ENCODE measurements at regions not wholly inside any gene's neighbourhood (a gene's known extent, or its start where the extent isn't known, plus 50 kb on each side); places are given as distances from the start of the nearest gene placed in this dataset.
"Not testable (repeated sequence)": the region's sequence is repeated elsewhere in the genome, so short reads cannot be mapped to it uniquely, and the experiment has no call there.

DNA sequence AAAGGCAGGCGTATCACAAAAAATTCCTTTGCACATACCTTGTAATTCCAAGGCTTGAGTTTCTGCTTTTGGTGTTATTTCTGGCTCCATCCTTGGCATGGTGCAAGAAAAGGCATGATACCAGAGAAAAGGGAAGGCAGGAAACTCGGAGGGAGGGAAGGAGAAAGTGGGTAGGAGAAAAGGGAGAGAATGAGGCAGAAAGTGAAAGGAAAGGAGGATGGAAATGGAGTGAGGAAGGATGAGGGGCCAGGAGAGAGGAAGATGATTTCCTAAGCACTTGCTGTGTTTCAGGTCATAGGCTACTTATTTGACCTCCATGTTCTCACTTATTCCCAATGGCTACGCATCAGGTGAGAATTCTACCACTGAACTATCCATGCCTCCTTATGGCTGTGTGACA lies 110.8 kb upstream of the JCAD start:
- ChIA-PET CTCF (interaction anchor here (0.6 kb wide), 1 partner anchor 26 kb away, joined by 3 read pairs; no protein-coding TSS in a partner anchor), POLR2A (ENCODE audit: low non-redundant PET) (no interaction called here)

DNA sequence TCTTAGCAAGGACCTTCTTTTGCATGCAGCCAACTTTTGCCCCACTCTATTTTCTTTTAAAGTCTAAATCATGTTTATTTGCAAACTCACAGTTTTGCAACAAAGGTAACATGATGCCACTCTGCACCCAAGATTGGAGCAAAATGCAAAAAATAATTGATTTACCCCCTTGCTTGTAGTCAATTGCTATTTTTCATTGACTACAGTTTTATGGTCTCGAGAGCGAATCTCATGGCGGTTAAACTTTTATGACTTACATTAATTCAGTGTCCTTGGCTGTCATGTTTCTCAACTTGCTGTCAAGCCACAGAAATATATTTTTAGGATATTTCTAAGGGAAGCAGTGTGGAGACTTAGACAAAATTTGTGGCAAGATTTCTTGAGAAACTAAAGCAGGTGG lies 110.0 kb upstream of the JCAD start:
- TF ChIP-seq, protein P1, sequence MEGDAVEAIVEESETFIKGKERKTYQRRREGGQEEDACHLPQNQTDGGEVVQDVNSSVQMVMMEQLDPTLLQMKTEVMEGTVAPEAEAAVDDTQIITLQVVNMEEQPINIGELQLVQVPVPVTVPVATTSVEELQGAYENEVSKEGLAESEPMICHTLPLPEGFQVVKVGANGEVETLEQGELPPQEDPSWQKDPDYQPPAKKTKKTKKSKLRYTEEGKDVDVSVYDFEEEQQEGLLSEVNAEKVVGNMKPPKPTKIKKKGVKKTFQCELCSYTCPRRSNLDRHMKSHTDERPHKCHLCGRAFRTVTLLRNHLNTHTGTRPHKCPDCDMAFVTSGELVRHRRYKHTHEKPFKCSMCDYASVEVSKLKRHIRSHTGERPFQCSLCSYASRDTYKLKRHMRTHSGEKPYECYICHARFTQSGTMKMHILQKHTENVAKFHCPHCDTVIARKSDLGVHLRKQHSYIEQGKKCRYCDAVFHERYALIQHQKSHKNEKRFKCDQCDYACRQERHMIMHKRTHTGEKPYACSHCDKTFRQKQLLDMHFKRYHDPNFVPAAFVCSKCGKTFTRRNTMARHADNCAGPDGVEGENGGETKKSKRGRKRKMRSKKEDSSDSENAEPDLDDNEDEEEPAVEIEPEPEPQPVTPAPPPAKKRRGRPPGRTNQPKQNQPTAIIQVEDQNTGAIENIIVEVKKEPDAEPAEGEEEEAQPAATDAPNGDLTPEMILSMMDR (conservative IDR thresholded peaks at IDR 0.05; ENCODE audit: low read depth): no peak
- POLR2A ChIA-PET (ENCODE audit: low non-redundant PET): no interaction called here
- no peak for DNase-seq (ENCODE audit: low spot score)
- CTCF ChIA-PET: no interaction called here
- H3K27ac ChIP-seq: no peak overlapping the region

More for the DNA sequence above, 110.8 kb upstream of the JCAD start:
- H3K27ac ChIP-seq: no peak overlapping the region
- TF ChIP-seq, protein P1 (conservative IDR thresholded peaks at IDR 0.05; ENCODE audit: low read depth): no peak
- no peak for DNase-seq (ENCODE audit: low spot score)

DNA sequence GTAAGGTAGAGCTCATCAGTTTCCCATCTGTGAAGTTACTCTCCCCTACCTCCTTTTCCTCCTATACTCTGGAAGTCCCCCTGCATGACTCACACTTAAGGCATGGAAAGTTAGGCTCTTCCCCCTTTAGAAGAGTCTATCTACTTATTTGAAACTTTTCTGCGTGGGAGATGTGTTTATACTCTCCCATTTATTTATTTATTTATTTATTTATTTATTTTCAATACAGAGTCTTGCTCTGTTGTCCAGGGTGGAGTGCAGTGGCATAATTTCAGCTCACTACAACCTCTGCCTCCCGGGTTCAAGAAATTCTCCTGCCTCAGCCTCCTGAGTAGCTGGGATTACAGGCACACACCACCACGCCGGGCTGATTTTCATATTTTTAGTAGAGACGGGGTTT lies 107.5 kb upstream of the JCAD start:
- DNase-seq (ENCODE audit: low spot score): no peak
- ChIA-PET POLR2A (ENCODE audit: low non-redundant PET) (no interaction called here), CTCF (no interaction called here)

DNA sequence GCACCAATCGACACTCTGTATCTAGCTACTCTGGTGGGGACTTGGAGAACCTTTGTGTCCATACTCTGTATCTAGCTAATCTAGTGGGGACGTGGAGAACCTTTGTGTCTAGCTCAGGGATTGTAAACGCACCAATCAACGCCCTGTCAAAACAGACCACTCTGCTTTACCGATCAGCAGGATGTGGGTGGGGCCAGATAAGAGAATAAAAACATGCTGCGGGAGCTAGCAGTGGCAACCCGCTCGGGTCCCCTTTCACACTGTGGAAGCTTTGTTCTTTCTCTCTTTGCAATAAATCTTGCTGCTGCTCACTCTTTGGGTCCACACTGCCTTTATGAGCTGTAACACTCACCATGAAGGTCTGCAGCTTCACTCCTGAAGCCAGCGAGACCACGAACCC lies 104.0 kb upstream of the JCAD start:
- POLR2A ChIA-PET (ENCODE audit: low non-redundant PET); CTCF ChIA-PET; DNase-seq (ENCODE audit: low spot score); H3K27ac ChIP-seq: not testable (repeated sequence)

More for the DNA sequence above, 107.5 kb upstream of the JCAD start:
- TF ChIP-seq, protein P1 (conservative IDR thresholded peaks at IDR 0.05; ENCODE audit: low read depth): no peak
- no peak overlapping the region for H3K27ac ChIP-seq

DNA sequence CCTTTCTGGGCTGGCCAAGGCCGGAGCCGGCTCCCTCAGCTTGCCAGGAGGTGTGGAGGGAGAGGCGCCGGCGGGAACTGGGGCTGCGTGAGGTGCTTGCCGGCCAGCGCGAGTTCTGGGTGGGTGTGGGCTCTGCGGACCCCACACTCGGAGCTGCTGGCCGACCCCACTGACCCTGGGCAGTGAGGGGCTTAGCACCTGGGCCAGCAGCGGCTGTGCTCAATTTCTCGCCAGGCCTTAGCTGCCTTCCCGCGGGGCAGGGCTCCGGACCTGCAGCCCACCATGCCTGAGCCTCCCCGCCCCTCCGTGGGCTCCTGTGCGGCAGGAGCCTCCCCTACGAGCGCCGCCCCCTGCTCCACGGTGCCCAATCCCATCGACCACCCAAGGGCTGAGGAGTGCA lies 103.4 kb upstream of the JCAD start:
- CTCF ChIA-PET; POLR2A ChIA-PET (ENCODE audit: low non-redundant PET): not testable (repeated sequence)

DNA sequence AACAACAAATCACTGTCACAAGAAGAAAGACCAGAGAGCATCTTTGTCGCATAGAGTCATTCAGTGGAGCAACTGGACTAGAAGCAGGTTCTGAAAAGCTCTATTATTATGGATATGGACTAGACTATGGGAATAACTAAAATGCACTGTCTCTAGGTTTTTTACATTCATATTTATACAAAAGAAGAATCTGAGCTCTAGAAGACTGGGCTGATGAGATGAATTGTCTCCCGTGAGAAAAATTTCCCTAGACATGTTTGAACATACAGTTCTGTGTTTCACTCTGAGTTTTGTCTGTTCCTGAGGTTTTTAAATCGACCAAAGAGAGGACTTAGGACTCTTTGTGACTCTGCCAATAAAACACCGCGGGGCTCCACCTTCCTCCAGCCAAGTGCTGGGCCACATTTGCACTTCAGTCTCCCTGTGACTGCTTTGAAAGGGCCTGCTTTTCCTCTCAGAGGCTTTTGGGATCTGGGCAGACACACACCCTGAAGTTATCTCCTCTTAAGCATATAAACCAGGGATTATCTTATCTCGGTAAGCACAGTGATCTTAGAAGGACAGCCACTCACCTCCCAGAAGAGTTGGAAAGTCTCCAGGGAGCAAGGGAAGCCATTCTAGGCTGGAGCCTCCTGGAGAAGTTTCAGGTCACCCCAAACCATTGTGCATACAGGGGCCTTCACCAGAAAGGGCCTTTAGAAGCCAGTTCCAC lies 101.0 kb upstream of the JCAD start:
- ChIA-PET CTCF (interaction anchor here (0.7 kb wide), 1 partner anchor 24 kb away, joined by 3 read pairs; no protein-coding TSS in a partner anchor), POLR2A (ENCODE audit: low non-redundant PET) (no interaction called here)
- TF ChIP-seq, protein P1 (conservative IDR thresholded peaks at IDR 0.05; ENCODE audit: low read depth): no peak
- H3K27ac ChIP-seq: no peak overlapping the region
- DNase-seq (ENCODE audit: low spot score): no peak

More for the DNA sequence above, 103.4 kb upstream of the JCAD start:
- DNase-seq (ENCODE audit: low spot score); H3K27ac ChIP-seq: not testable (repeated sequence)

DNA sequence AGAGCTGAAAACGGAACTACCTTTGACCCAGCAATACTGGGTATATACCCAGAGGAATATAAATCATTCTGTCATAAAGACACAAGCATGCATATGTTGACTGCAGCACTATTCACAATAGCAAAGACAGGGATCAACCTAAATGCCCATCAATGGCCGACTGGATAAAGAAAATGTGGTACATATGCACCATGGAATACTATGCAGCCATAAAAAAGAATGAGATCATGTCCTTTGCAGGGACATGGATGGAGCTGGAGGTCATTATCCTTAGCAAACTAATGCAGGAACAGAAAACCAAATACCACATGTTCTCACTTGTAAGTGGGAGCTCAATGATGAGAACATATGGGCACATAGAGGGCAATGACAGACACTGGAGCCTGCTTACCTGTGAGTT lies 100.2 kb upstream of the JCAD start:
- CTCF ChIA-PET: interaction anchor here (0.7 kb wide), 1 partner anchor 23 kb away, joined by 3 read pairs; no protein-coding TSS in a partner anchor
- DNase-seq (ENCODE audit: low spot score); H3K27ac ChIP-seq; POLR2A ChIA-PET (ENCODE audit: low non-redundant PET): not testable (repeated sequence)

DNA sequence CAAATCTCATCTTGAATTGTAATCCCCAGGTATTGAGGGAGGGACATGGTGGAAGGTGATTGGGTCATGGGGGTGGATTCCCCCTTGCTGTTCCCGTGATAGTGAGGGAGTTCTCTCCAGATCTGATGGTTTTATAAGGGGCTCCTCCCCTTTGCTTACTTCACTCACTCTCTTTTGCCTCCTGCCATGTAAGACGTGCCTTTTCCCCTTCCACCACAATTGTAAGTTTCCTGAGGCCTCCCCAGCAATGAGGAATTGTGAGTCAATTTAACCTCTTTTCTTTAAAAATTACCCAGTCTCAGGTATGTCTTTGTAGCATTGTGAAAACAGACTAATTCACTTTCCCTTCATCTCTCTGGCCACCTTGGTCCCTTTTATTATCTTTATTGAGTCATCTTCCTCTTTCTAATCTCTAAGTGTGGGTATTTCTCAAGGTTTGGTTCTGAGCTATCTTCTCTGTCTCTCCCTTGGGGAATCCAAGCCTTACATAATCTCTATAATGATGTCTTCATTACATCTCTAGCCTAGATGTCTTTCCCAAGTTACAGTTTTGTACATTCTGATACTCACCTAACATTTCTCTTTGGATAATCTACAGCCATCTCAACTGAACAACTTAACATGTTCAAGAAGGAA lies 99.1 kb upstream of the JCAD start:
- CTCF ChIA-PET: no interaction called here
- no peak overlapping the region for H3K27ac ChIP-seq
- no peak for DNase-seq (ENCODE audit: low spot score)
- TF ChIP-seq, protein P1 (conservative IDR thresholded peaks at IDR 0.05; ENCODE audit: low read depth): no peak
- POLR2A ChIA-PET (ENCODE audit: low non-redundant PET): no interaction called here

All from RWPE1 (cell line).